ENCODE measurements at regions not wholly inside any gene's neighbourhood (a gene's known extent, or its start where the extent isn't known, plus 50 kb on each side); places are given as distances from the start of the nearest gene placed in this dataset.

DNA sequence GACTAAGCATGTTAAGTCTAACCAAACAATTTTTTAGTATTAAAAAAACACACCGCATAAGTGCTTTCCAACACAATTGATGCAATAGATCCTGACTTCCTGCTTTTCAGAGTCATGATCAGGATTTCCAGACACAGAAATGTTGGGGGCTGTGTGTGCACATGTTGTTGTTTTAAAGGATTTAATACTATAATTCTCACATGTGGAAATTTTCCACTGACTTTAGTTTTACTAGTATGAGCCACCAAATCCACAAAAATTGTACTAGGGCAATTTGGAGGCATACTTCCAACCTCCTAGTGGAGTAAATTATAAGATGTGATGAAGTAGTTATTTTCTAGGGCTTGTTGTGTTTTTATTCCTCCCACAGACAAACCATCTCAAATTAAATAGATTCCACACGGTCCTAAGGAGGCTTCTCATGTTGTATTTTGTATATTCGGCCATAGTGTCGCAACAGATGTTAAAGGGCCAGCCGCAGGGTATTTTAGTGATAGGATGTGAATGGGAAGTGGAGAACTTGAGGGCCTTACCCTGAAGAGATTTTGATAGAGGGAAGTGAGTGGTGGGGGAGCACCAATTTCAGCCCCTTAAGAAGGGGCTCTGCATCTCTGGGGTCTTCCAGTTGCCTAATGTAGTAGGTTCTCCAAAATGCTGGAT, 108.9 kb upstream of the KLF7 start:
- Histone ChIP-seq H3K4me3 (replicated peaks in 1 of 2; ENCODE audit: low read depth in 1 of 2, low read length in 2 of 2) (no peak overlapping the region), H3K9me2 (ENCODE audit: insufficient read depth) (no peaks in the 10 kb centered on the region), H3K4me2 (ENCODE audit: low read length) (no peak overlapping the region), H3K4me1 (ENCODE audit: control insufficient read depth in 1 of 2, insufficient read depth in 2 of 2, low read length in 2 of 2) (no peaks in the 10 kb centered on the region), H3K79me2 (ENCODE audit: insufficient read depth, low read length) (no peaks in the 10 kb centered on the region), H4K20me1 (ENCODE audit: insufficient read depth) (no peaks in the 10 kb centered on the region), H2AFZ (ENCODE audit: low read depth, low read length, poor library complexity, severe bottlenecking) (no peak overlapping the region), H3K27me3 (ENCODE audit: insufficient read depth, low read length) (no peaks in the 10 kb centered on the region), H3K9me3 (ENCODE audit: control insufficient read depth in 1 of 2, insufficient read depth in 1 of 2, low read depth in 1 of 2, low read length in 2 of 2) (no peaks in the 10 kb centered on the region), H3K27ac (ENCODE audit: low read depth, low read length) (no peak overlapping the region), H3K36me3 (ENCODE audit: control insufficient read depth in 1 of 2, insufficient read depth in 2 of 2, low read length in 2 of 2) (no peaks in the 10 kb centered on the region), H3K9ac (ENCODE audit: low read length) (no peak overlapping the region)
- CTCF ChIA-PET, result no interaction called here
- ATAC-seq (no peak), DNase-seq (ENCODE audit: low read depth, low spot score) (no peak)
- intact Hi-C loops (cut with micrococcal nuclease), result no loop called here
- TF ChIP-seq POLR2AphosphoS5 (IDR thresholded peaks at IDR 0.05; ENCODE audit: low read depth, low read length) (no peak), SP1 (IDR thresholded peaks at IDR 0.05; ENCODE audit: low read depth) (no peak), ATF3 (IDR thresholded peaks at IDR 0.05) (no peak), ZFX (IDR thresholded peaks at IDR 0.05) (no peak), ZBTB33 (IDR thresholded peaks at IDR 0.05; ENCODE audit: extremely low read depth, insufficient replicate concordance, low read length) (no peak), CEBPB (IDR thresholded peaks at IDR 0.05; ENCODE audit: low read depth) (no peak), FOSL1 (IDR thresholded peaks at IDR 0.05; ENCODE audit: low read depth) (no peak), CBX3 (IDR thresholded peaks at IDR 0.05; ENCODE audit: low read depth) (no peak), YY1 (IDR thresholded peaks at IDR 0.05; ENCODE audit: extremely low read depth, insufficient replicate concordance, low read depth, low read length) (no peak), POLR2A (IDR thresholded peaks at IDR 0.05; ENCODE audit: borderline replicate concordance, extremely low read depth, insufficient read depth, insufficient read length) (no peak), JUND (IDR thresholded peaks at IDR 0.05) (no peak), SIN3A (IDR thresholded peaks at IDR 0.05; ENCODE audit: low read depth) (no peak), ELF1 (IDR thresholded peaks at IDR 0.05; ENCODE audit: borderline replicate concordance, low read depth) (no peak), EZH2phosphoT487 (IDR thresholded peaks at IDR 0.05; ENCODE audit: borderline replicate concordance) (no peak), EGR1 (IDR thresholded peaks at IDR 0.05; ENCODE audit: low read depth) (no peak)
- TF ChIP-seq, protein P1, sequence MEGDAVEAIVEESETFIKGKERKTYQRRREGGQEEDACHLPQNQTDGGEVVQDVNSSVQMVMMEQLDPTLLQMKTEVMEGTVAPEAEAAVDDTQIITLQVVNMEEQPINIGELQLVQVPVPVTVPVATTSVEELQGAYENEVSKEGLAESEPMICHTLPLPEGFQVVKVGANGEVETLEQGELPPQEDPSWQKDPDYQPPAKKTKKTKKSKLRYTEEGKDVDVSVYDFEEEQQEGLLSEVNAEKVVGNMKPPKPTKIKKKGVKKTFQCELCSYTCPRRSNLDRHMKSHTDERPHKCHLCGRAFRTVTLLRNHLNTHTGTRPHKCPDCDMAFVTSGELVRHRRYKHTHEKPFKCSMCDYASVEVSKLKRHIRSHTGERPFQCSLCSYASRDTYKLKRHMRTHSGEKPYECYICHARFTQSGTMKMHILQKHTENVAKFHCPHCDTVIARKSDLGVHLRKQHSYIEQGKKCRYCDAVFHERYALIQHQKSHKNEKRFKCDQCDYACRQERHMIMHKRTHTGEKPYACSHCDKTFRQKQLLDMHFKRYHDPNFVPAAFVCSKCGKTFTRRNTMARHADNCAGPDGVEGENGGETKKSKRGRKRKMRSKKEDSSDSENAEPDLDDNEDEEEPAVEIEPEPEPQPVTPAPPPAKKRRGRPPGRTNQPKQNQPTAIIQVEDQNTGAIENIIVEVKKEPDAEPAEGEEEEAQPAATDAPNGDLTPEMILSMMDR (IDR thresholded peaks at IDR 0.05 in 2 of 3, conservative IDR thresholded peaks at IDR 0.05 in 1 of 3; ENCODE audit: borderline replicate concordance in 1 of 3, insufficient read depth in 1 of 3, low read depth in 2 of 3, low read length in 2 of 3), result no peak
- TF ChIP-seq, protein P2, sequence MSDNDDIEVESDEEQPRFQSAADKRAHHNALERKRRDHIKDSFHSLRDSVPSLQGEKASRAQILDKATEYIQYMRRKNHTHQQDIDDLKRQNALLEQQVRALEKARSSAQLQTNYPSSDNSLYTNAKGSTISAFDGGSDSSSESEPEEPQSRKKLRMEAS (IDR thresholded peaks at IDR 0.05), result no peak
- TF ChIP-seq, protein P3, sequence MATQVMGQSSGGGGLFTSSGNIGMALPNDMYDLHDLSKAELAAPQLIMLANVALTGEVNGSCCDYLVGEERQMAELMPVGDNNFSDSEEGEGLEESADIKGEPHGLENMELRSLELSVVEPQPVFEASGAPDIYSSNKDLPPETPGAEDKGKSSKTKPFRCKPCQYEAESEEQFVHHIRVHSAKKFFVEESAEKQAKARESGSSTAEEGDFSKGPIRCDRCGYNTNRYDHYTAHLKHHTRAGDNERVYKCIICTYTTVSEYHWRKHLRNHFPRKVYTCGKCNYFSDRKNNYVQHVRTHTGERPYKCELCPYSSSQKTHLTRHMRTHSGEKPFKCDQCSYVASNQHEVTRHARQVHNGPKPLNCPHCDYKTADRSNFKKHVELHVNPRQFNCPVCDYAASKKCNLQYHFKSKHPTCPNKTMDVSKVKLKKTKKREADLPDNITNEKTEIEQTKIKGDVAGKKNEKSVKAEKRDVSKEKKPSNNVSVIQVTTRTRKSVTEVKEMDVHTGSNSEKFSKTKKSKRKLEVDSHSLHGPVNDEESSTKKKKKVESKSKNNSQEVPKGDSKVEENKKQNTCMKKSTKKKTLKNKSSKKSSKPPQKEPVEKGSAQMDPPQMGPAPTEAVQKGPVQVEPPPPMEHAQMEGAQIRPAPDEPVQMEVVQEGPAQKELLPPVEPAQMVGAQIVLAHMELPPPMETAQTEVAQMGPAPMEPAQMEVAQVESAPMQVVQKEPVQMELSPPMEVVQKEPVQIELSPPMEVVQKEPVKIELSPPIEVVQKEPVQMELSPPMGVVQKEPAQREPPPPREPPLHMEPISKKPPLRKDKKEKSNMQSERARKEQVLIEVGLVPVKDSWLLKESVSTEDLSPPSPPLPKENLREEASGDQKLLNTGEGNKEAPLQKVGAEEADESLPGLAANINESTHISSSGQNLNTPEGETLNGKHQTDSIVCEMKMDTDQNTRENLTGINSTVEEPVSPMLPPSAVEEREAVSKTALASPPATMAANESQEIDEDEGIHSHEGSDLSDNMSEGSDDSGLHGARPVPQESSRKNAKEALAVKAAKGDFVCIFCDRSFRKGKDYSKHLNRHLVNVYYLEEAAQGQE (IDR thresholded peaks at IDR 0.05; ENCODE audit: low read depth), result no peak
- POLR2A ChIA-PET, result no interaction called here
- BruUV-seq (replicated peaks), result no TSS peak
- RAD21 ChIA-PET (ENCODE audit: low non-redundant PET in 1 of 2, low total read pairs in 2 of 2, uncharacterized antibody in 2 of 2, unreplicated experiment in 2 of 2), result no interaction called here
